HG03097 (cell line): ENCODE measurements at regions not wholly inside any gene's neighbourhood (a gene's known extent, or its start where the extent isn't known, plus 50 kb on each side); places are given as distances from the start of the nearest gene placed in this dataset.

Experiments
- ATAC-seq: cut with Tn5 transposase; IDR thresholded peaks from one replicate; pipeline ENCODE4 v1.9.1; 2021; ENCODE audit not compliant: unreplicated experiment, low FRiP score

- no peak for ATAC-seq
Measured at GRCh38 chr1:88022516-88022915, 661.6 kb upstream of the PKN2 start.

- no peak for ATAC-seq
Measured at GRCh38 chr1:88029142-88029541, 654.9 kb upstream of the PKN2 start.

GRCh38 chr1:88029899-88030298, 654.2 kb upstream of the PKN2 start:
- ATAC-seq = no peak

GRCh38 chr1:88035578-88035977, 648.5 kb upstream of the PKN2 start:
- ATAC-seq = no peak

GRCh38 chr1:88036345-88037014, 647.6 kb upstream of the PKN2 start:
- ATAC-seq = no peak

GRCh38 chr1:88039240-88039639, 644.8 kb upstream of the PKN2 start:
- ATAC-seq = no peak

GRCh38 chr1:88043834-88044233, 640.2 kb upstream of the PKN2 start:
- ATAC-seq = no peak

- no peak for ATAC-seq
Measured at GRCh38 chr1:88052167-88052566, 631.9 kb upstream of the PKN2 start.

- no peak for ATAC-seq
Measured at GRCh38 chr1:88053065-88053464, 631.0 kb upstream of the PKN2 start.

- no peak for ATAC-seq
Measured at GRCh38 chr1:88056881-88057280, 627.2 kb upstream of the PKN2 start.

GRCh38 chr1:88058205-88058604, 625.9 kb upstream of the PKN2 start:
- no peak for ATAC-seq

- no peak for ATAC-seq
Measured at GRCh38 chr1:88060112-88060673, 623.9 kb upstream of the PKN2 start.

GRCh38 chr1:88060750-88061491, 623.2 kb upstream of the PKN2 start:
- no peak for ATAC-seq

GRCh38 chr1:88061492-88062177, 622.4 kb upstream of the PKN2 start:
- ATAC-seq = no peak

- no peak for ATAC-seq
Measured at GRCh38 chr1:88062650-88063153, 621.4 kb upstream of the PKN2 start.

GRCh38 chr1:88063605-88064004, 620.5 kb upstream of the PKN2 start:
- ATAC-seq = no peak

- no peak for ATAC-seq
Measured at GRCh38 chr1:88068407-88068960, 615.6 kb upstream of the PKN2 start.

GRCh38 chr1:88070956-88071355, 613.1 kb upstream of the PKN2 start:
- ATAC-seq = no peak

GRCh38 chr1:88074661-88075060, 609.4 kb upstream of the PKN2 start:
- ATAC-seq = no peak

- no peak for ATAC-seq
Measured at GRCh38 chr1:88075813-88076212, 608.3 kb upstream of the PKN2 start.

GRCh38 chr1:88079036-88079435, 605.0 kb upstream of the PKN2 start:
- ATAC-seq = no peak
